ENCODE measurements at regions not wholly inside any gene's neighbourhood (a gene's known extent, or its start where the extent isn't known, plus 50 kb on each side); places are given as distances from the start of the nearest gene placed in this dataset.
"Not testable (repeated sequence)": the region's sequence is repeated elsewhere in the genome, so short reads cannot be mapped to it uniquely, and the experiment has no call there.

GRCh38 chr1:840592-840991 is 83.1 kb upstream of the SAMD11 start:
- H3K27ac Mint-ChIP-seq; H3K4me3 Mint-ChIP-seq; POLR2A ChIA-PET; H3K27me3 Mint-ChIP-seq (ENCODE audit: low read depth); H3K9me3 Mint-ChIP-seq (ENCODE audit: insufficient read depth); CTCF ChIA-PET; DNase-seq; ATAC-seq: not testable (repeated sequence)
- H3K4me1 Mint-ChIP-seq (ENCODE audit: low read depth) = peaks cover 68% of the 10 kb centered on the region
- peaks cover 40% of the 10 kb centered on the region for H3K36me3 Mint-ChIP-seq (ENCODE audit: low read depth)

- POLR2A ChIA-PET; H3K9me3 Mint-ChIP-seq (ENCODE audit: insufficient read depth); DNase-seq; CTCF ChIA-PET; H3K27me3 Mint-ChIP-seq (ENCODE audit: low read depth): not testable (repeated sequence)
- peak; percentile 66 for ATAC-seq
- Mint-ChIP-seq H3K27ac (peak overlapping the region; percentile 82), H3K4me3 (peak overlapping the region; percentile 40), H3K36me3 (ENCODE audit: low read depth) (peaks cover 38% of the 10 kb centered on the region), H3K4me1 (ENCODE audit: low read depth) (peaks cover 71% of the 10 kb centered on the region)
These were observed 81.9 kb upstream of the SAMD11 start for GRCh38 chr1:841671-842425.

- POLR2A ChIA-PET; H3K9me3 Mint-ChIP-seq (ENCODE audit: insufficient read depth); DNase-seq; ATAC-seq; CTCF ChIA-PET; H3K4me3 Mint-ChIP-seq; H3K27me3 Mint-ChIP-seq (ENCODE audit: low read depth): not testable (repeated sequence)
- peak overlapping the region; percentile 96 for H3K27ac Mint-ChIP-seq
- H3K4me1 Mint-ChIP-seq (ENCODE audit: low read depth) = peaks cover 72% of the 10 kb centered on the region
- H3K36me3 Mint-ChIP-seq (ENCODE audit: low read depth) = peaks cover 38% of the 10 kb centered on the region
These were observed 80.9 kb upstream of the SAMD11 start for GRCh38 chr1:842799-843198.

- H3K4me1 Mint-ChIP-seq (ENCODE audit: low read depth) = peaks cover 63% of the 10 kb centered on the region
- CTCF ChIA-PET; H3K27me3 Mint-ChIP-seq (ENCODE audit: low read depth); DNase-seq; H3K9me3 Mint-ChIP-seq (ENCODE audit: insufficient read depth); POLR2A ChIA-PET: not testable (repeated sequence)
- H3K4me3 Mint-ChIP-seq = peak overlapping the region; percentile 42
- peak overlapping the region; percentile 96 for H3K27ac Mint-ChIP-seq
- peak; percentile 12 for ATAC-seq
- H3K36me3 Mint-ChIP-seq (ENCODE audit: low read depth) = peaks cover 28% of the 10 kb centered on the region
These were observed 79.8 kb upstream of the SAMD11 start for GRCh38 chr1:843946-844345.

GRCh38 chr1:844472-845026 is 79.2 kb upstream of the SAMD11 start:
- ChIA-PET POLR2A (no interaction called here), CTCF (no interaction called here)
- peak; percentile 67 for ATAC-seq
- no peaks in the 10 kb centered on the region for H3K27me3 Mint-ChIP-seq (ENCODE audit: low read depth)
- H3K4me1 Mint-ChIP-seq (ENCODE audit: low read depth) = peaks cover 63% of the 10 kb centered on the region
- no peaks in the 10 kb centered on the region for H3K9me3 Mint-ChIP-seq (ENCODE audit: insufficient read depth)
- H3K36me3 Mint-ChIP-seq (ENCODE audit: low read depth) = peaks cover 25% of the 10 kb centered on the region
- H3K27ac Mint-ChIP-seq = peak overlapping the region; percentile 96
- peak; percentile 67 for DNase-seq
- peak overlapping the region; percentile 42 for H3K4me3 Mint-ChIP-seq

GRCh38 chr1:845641-846040 is 78.1 kb upstream of the SAMD11 start:
- H3K9me3 Mint-ChIP-seq (ENCODE audit: insufficient read depth); H3K4me3 Mint-ChIP-seq; H3K27me3 Mint-ChIP-seq (ENCODE audit: low read depth); POLR2A ChIA-PET; CTCF ChIA-PET; DNase-seq; ATAC-seq: not testable (repeated sequence)
- peaks cover 56% of the 10 kb centered on the region for H3K4me1 Mint-ChIP-seq (ENCODE audit: low read depth)
- H3K27ac Mint-ChIP-seq = peak overlapping the region; percentile 10
- peaks cover 25% of the 10 kb centered on the region for H3K36me3 Mint-ChIP-seq (ENCODE audit: low read depth)

- H3K4me1 Mint-ChIP-seq (ENCODE audit: low read depth) = peaks cover 17% of the 10 kb centered on the region
- ATAC-seq; H3K4me3 Mint-ChIP-seq; POLR2A ChIA-PET; CTCF ChIA-PET; H3K9me3 Mint-ChIP-seq (ENCODE audit: insufficient read depth); DNase-seq; H3K27me3 Mint-ChIP-seq (ENCODE audit: low read depth); H3K36me3 Mint-ChIP-seq (ENCODE audit: low read depth); H3K27ac Mint-ChIP-seq: not testable (repeated sequence)
These were observed 73.8 kb upstream of the SAMD11 start for GRCh38 chr1:849873-850272.

- DNase-seq; CTCF ChIA-PET; POLR2A ChIA-PET; H3K4me3 Mint-ChIP-seq; ATAC-seq; H3K27ac Mint-ChIP-seq; H3K27me3 Mint-ChIP-seq (ENCODE audit: low read depth); H3K9me3 Mint-ChIP-seq (ENCODE audit: insufficient read depth): not testable (repeated sequence)
- Mint-ChIP-seq H3K36me3 (ENCODE audit: low read depth) (peaks cover 13% of the 10 kb centered on the region), H3K4me1 (ENCODE audit: low read depth) (peaks cover 16% of the 10 kb centered on the region)
These were observed 73.4 kb upstream of the SAMD11 start for GRCh38 chr1:850318-850717.

- POLR2A ChIA-PET; DNase-seq; CTCF ChIA-PET; H3K9me3 Mint-ChIP-seq (ENCODE audit: insufficient read depth); H3K4me3 Mint-ChIP-seq; H3K27me3 Mint-ChIP-seq (ENCODE audit: low read depth); H3K27ac Mint-ChIP-seq; ATAC-seq: not testable (repeated sequence)
- Mint-ChIP-seq H3K36me3 (ENCODE audit: low read depth) (peaks cover 11% of the 10 kb centered on the region), H3K4me1 (ENCODE audit: low read depth) (peaks cover 13% of the 10 kb centered on the region)
These were observed 72.3 kb upstream of the SAMD11 start for GRCh38 chr1:851398-851797.

- POLR2A ChIA-PET; CTCF ChIA-PET; DNase-seq; H3K4me3 Mint-ChIP-seq; H3K27me3 Mint-ChIP-seq (ENCODE audit: low read depth); ATAC-seq; H3K27ac Mint-ChIP-seq; H3K9me3 Mint-ChIP-seq (ENCODE audit: insufficient read depth): not testable (repeated sequence)
- Mint-ChIP-seq H3K4me1 (ENCODE audit: low read depth) (peaks cover 11% of the 10 kb centered on the region), H3K36me3 (ENCODE audit: low read depth) (peaks cover 11% of the 10 kb centered on the region)
These were observed 71.9 kb upstream of the SAMD11 start for GRCh38 chr1:851841-852240.

GRCh38 chr1:855202-855981 is 68.3 kb upstream of the SAMD11 start:
- POLR2A ChIA-PET; H3K27ac Mint-ChIP-seq; H3K27me3 Mint-ChIP-seq (ENCODE audit: low read depth); DNase-seq; ATAC-seq; H3K4me3 Mint-ChIP-seq; H3K9me3 Mint-ChIP-seq (ENCODE audit: insufficient read depth); CTCF ChIA-PET: not testable (repeated sequence)
- H3K36me3 Mint-ChIP-seq (ENCODE audit: low read depth) = peaks cover 11% of the 10 kb centered on the region
- H3K4me1 Mint-ChIP-seq (ENCODE audit: low read depth) = peaks cover 16% of the 10 kb centered on the region

GRCh38 chr1:856541-857057 is 67.1 kb upstream of the SAMD11 start:
- H3K27ac Mint-ChIP-seq; CTCF ChIA-PET; POLR2A ChIA-PET; ATAC-seq; DNase-seq; H3K4me3 Mint-ChIP-seq; H3K9me3 Mint-ChIP-seq (ENCODE audit: insufficient read depth): not testable (repeated sequence)
- H3K27me3 Mint-ChIP-seq (ENCODE audit: low read depth) = peaks cover 14% of the 10 kb centered on the region
- H3K36me3 Mint-ChIP-seq (ENCODE audit: low read depth) = peaks cover 11% of the 10 kb centered on the region
- peaks cover 16% of the 10 kb centered on the region for H3K4me1 Mint-ChIP-seq (ENCODE audit: low read depth)
